H1 (cell line): ENCODE measurements at regions not wholly inside any gene's neighbourhood (a gene's known extent, or its start where the extent isn't known, plus 50 kb on each side); places are given as distances from the start of the nearest gene placed in this dataset.

Source experiments
- CREB1 ChIP-seq: IDR thresholded peaks from 2 replicates; pipeline ENCODE4 v1.6.1; 2012; ENCODE audit warnings: inconsistent platforms
- HDAC6 ChIP-seq: IDR thresholded peaks from one replicate; pipeline ENCODE4 v1.7.1; 2012; ENCODE audit warnings: low read depth, mild to moderate bottlenecking, inconsistent platforms, low read length, moderate library complexity
- KDM1A ChIP-seq: fragments of 200-600, 300-600 bp; sonication (generic); IDR thresholded peaks from 2 replicates; pipeline ENCODE4 v1.7.1; 2016; ENCODE audit warnings: mild to moderate bottlenecking, low read length, borderline replicate concordance
- PHF8 ChIP-seq: fragments of 200-600 bp; sonication (generic); conservative IDR thresholded peaks from 2 replicates; pipeline ENCODE4 v1.7.1; 2012; ENCODE audit warnings: low read depth, mild to moderate bottlenecking, inconsistent platforms, low read length, moderate library complexity
- SAP30 ChIP-seq: fragments of 300-600 bp; sonication (generic); IDR thresholded peaks from 2 replicates; pipeline ENCODE4 v1.7.1; 2012; ENCODE audit warnings: low read length, moderate library complexity, mild to moderate bottlenecking, inconsistent platforms; ENCODE audit not compliant: insufficient read depth, insufficient replicate concordance
- SP1 ChIP-seq: IDR thresholded peaks from 2 replicates; pipeline ENCODE4 v1.6.1; 2011; ENCODE audit warnings: low read depth, low read length
- TF ChIP-seq, protein P1 (sequence below): fragments of 300-600 bp; sonication (generic); IDR thresholded peaks from 2 replicates; pipeline ENCODE4 v1.7.1; 2012; ENCODE audit warnings: low read length, moderate library complexity, mild to moderate bottlenecking, inconsistent platforms; ENCODE audit not compliant: insufficient replicate concordance
- TF ChIP-seq, protein P2 (sequence below), 3 experiments: IDR thresholded peaks; 1 replicate in 2 of 3; 2 replicates in 1 of 3; pipeline versions ENCODE4 v1.5.1 to v1.6.1; 2011; ENCODE audit warnings: low read length in 3 of 3, mild to moderate bottlenecking in 3 of 3, inconsistent platforms in 2 of 3, low read depth in 1 of 3, moderate library complexity in 1 of 3; ENCODE audit not compliant: insufficient read depth in 1 of 3; ENCODE audit errors: control extremely low read depth in 1 of 3

DNA sequence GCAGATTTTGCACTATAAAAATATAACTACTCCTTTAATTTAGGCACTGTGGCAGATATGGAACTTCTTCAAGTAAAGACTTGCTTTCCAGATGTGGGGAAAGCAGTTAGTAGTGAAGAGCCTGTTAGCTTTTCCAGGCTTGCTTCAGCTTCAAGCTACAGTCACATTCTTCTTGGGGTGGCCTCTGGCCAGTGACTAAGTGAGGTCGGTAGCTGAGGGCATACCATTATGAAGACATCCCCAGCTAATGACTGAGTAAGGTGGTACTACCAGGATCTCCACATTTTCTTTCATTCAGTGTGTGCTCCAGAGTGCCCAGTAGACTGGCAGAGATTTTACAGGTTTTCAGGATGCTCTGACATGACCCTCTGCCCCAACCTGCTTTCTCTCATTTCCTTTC, 167.1 kb upstream of the KIF2B start (continued):
- TF ChIP-seq, protein P1, sequence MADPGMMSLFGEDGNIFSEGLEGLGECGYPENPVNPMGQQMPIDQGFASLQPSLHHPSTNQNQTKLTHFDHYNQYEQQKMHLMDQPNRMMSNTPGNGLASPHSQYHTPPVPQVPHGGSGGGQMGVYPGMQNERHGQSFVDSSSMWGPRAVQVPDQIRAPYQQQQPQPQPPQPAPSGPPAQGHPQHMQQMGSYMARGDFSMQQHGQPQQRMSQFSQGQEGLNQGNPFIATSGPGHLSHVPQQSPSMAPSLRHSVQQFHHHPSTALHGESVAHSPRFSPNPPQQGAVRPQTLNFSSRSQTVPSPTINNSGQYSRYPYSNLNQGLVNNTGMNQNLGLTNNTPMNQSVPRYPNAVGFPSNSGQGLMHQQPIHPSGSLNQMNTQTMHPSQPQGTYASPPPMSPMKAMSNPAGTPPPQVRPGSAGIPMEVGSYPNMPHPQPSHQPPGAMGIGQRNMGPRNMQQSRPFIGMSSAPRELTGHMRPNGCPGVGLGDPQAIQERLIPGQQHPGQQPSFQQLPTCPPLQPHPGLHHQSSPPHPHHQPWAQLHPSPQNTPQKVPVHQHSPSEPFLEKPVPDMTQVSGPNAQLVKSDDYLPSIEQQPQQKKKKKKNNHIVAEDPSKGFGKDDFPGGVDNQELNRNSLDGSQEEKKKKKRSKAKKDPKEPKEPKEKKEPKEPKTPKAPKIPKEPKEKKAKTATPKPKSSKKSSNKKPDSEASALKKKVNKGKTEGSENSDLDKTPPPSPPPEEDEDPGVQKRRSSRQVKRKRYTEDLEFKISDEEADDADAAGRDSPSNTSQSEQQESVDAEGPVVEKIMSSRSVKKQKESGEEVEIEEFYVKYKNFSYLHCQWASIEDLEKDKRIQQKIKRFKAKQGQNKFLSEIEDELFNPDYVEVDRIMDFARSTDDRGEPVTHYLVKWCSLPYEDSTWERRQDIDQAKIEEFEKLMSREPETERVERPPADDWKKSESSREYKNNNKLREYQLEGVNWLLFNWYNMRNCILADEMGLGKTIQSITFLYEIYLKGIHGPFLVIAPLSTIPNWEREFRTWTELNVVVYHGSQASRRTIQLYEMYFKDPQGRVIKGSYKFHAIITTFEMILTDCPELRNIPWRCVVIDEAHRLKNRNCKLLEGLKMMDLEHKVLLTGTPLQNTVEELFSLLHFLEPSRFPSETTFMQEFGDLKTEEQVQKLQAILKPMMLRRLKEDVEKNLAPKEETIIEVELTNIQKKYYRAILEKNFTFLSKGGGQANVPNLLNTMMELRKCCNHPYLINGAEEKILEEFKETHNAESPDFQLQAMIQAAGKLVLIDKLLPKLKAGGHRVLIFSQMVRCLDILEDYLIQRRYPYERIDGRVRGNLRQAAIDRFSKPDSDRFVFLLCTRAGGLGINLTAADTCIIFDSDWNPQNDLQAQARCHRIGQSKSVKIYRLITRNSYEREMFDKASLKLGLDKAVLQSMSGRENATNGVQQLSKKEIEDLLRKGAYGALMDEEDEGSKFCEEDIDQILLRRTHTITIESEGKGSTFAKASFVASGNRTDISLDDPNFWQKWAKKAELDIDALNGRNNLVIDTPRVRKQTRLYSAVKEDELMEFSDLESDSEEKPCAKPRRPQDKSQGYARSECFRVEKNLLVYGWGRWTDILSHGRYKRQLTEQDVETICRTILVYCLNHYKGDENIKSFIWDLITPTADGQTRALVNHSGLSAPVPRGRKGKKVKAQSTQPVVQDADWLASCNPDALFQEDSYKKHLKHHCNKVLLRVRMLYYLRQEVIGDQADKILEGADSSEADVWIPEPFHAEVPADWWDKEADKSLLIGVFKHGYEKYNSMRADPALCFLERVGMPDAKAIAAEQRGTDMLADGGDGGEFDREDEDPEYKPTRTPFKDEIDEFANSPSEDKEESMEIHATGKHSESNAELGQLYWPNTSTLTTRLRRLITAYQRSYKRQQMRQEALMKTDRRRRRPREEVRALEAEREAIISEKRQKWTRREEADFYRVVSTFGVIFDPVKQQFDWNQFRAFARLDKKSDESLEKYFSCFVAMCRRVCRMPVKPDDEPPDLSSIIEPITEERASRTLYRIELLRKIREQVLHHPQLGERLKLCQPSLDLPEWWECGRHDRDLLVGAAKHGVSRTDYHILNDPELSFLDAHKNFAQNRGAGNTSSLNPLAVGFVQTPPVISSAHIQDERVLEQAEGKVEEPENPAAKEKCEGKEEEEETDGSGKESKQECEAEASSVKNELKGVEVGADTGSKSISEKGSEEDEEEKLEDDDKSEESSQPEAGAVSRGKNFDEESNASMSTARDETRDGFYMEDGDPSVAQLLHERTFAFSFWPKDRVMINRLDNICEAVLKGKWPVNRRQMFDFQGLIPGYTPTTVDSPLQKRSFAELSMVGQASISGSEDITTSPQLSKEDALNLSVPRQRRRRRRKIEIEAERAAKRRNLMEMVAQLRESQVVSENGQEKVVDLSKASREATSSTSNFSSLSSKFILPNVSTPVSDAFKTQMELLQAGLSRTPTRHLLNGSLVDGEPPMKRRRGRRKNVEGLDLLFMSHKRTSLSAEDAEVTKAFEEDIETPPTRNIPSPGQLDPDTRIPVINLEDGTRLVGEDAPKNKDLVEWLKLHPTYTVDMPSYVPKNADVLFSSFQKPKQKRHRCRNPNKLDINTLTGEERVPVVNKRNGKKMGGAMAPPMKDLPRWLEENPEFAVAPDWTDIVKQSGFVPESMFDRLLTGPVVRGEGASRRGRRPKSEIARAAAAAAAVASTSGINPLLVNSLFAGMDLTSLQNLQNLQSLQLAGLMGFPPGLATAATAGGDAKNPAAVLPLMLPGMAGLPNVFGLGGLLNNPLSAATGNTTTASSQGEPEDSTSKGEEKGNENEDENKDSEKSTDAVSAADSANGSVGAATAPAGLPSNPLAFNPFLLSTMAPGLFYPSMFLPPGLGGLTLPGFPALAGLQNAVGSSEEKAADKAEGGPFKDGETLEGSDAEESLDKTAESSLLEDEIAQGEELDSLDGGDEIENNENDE, result no peak
- TF ChIP-seq KDM1A (no peak), SAP30 (no peak), HDAC6 (no peak), CREB1 (no peak), PHF8 (no peak), SP1 (no peak)
- TF ChIP-seq, protein P2, sequence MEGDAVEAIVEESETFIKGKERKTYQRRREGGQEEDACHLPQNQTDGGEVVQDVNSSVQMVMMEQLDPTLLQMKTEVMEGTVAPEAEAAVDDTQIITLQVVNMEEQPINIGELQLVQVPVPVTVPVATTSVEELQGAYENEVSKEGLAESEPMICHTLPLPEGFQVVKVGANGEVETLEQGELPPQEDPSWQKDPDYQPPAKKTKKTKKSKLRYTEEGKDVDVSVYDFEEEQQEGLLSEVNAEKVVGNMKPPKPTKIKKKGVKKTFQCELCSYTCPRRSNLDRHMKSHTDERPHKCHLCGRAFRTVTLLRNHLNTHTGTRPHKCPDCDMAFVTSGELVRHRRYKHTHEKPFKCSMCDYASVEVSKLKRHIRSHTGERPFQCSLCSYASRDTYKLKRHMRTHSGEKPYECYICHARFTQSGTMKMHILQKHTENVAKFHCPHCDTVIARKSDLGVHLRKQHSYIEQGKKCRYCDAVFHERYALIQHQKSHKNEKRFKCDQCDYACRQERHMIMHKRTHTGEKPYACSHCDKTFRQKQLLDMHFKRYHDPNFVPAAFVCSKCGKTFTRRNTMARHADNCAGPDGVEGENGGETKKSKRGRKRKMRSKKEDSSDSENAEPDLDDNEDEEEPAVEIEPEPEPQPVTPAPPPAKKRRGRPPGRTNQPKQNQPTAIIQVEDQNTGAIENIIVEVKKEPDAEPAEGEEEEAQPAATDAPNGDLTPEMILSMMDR (IDR thresholded peaks at IDR 0.05; ENCODE audit: control extremely low read depth in 1 of 3, insufficient read depth in 1 of 3, low read depth in 1 of 3, low read length in 3 of 3), result no peak
- TF ChIP-seq, all 59 proteins: peak for 0
